ENCODE measurements at regions not wholly inside any gene's neighbourhood (a gene's known extent, or its start where the extent isn't known, plus 50 kb on each side); places are given as distances from the start of the nearest gene placed in this dataset.

DNA sequence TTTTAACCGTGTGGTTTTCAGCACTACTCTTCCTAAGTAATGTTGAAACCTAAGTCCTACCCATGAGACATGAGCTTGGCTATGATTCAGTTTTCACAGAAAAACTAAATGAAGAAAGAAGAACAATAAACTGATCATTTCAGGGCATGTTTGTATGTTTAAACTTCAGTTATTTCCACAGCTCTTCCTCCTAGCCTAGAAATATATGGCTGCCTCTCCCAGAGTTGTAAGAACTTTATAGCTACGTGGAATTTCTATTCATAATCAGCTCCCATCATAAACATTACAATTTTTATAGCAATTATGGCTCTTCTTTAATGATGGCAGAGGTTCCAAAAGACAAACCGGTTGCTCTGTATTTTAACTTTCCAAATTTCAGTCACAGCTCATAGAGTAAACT is 314.7 kb upstream of the ADAMTSL1 start:
- no peak overlapping the region for H3K27ac ChIP-seq (ENCODE audit: low read depth in 1 of 2, low read length in 2 of 2)
- no peaks in the 10 kb centered on the region for H3K36me3 ChIP-seq (ENCODE audit: control insufficient read depth in 1 of 2, insufficient read depth in 2 of 2, low read length in 1 of 2)
- ATAC-seq (ENCODE audit: low FRiP score) (no peak), DNase-seq (no peak)
- no peaks in the 10 kb centered on the region for H3K9me3 ChIP-seq (ENCODE audit: control insufficient read depth, low read length)
- H3K4me3 ChIP-seq (ENCODE audit: low read length in 2 of 2) = no peak overlapping the region
- intact Hi-C loops (cut with DNase I) = no loop called here
- no peaks in the 10 kb centered on the region for H3K27me3 ChIP-seq (ENCODE audit: control insufficient read depth in 1 of 2, insufficient read depth in 2 of 2, low read length in 1 of 2)
- WGBS, 2 donors = 66 to 68% methylated on average over 3 of the region's 3 CpGs
- peaks cover 0 to 3% of the 10 kb centered on the region in 2 donors for H3K4me1 ChIP-seq (ENCODE audit: control insufficient read depth in 1 of 2, insufficient read depth in 2 of 2, low read length in 2 of 2)

DNA sequence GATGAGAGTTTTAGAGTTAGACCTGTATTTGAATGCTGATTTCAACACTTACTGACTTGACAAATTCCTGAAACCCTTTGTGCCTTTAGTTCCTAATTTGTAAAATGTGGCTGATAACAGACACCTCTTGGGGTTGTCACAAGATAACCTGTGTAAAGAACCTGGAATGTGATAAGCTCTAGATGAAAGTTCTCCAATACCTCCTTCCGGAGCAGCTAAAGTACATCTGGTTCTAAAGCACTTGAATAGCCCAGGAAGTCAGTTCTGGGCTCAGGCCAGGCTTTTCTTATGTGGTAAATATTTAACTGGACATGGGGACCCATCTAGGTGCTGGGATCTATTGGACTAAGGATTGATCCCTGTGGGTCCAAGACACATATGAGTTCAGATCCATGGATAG is 310.8 kb upstream of the ADAMTSL1 start:
- Histone ChIP-seq H3K4me3 (ENCODE audit: low read length in 2 of 2) (no peak overlapping the region), H3K36me3 (ENCODE audit: control insufficient read depth in 1 of 2, insufficient read depth in 2 of 2, low read length in 1 of 2) (no peaks in the 10 kb centered on the region), H3K9me3 (ENCODE audit: control insufficient read depth, low read length) (no peaks in the 10 kb centered on the region), H3K27ac (ENCODE audit: low read depth in 1 of 2, low read length in 2 of 2) (no peak overlapping the region), H3K4me1 (ENCODE audit: control insufficient read depth in 1 of 2, insufficient read depth in 2 of 2, low read length in 2 of 2) (no peaks in the 10 kb centered on the region), H3K27me3 (ENCODE audit: control insufficient read depth in 1 of 2, insufficient read depth in 2 of 2, low read length in 1 of 2) (no peaks in the 10 kb centered on the region)
- intact Hi-C loops (cut with DNase I) = no loop called here
- WGBS, 2 donors = 86 to 89% methylated on average over 1 of the region's 1 CpG
- ATAC-seq (ENCODE audit: low FRiP score) (no peak), DNase-seq (no peak)

DNA sequence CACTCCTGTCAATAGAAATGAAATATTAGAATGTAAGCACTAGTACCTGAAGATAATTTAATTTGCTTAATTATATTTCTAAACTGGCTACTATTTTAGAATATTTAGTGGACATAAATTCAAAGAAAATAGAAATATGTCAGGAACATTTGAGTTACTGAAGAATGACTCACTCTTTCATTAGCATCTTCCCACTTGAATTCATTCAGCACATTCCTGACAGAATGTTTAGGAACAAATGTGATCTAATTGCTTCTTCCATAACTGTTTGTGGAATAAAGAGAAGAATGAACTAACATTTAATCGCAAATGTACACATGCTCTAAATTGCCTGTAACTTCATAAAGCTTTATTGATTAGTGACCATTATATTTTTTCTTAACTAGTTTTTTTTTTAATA is 306.2 kb upstream of the ADAMTSL1 start:
- 97 to 100% methylated on average over 1 of the region's 1 CpG for WGBS, 2 donors
- no peaks in the 10 kb centered on the region for H3K36me3 ChIP-seq (ENCODE audit: control insufficient read depth in 1 of 2, insufficient read depth in 2 of 2, low read length in 1 of 2)
- no peaks in the 10 kb centered on the region for H3K27me3 ChIP-seq (ENCODE audit: control insufficient read depth in 1 of 2, insufficient read depth in 2 of 2, low read length in 1 of 2)
- intact Hi-C loops (cut with DNase I) = no loop called here
- no peak overlapping the region for H3K4me3 ChIP-seq (ENCODE audit: low read length in 2 of 2)
- H3K9me3 ChIP-seq (ENCODE audit: control insufficient read depth, low read length) = no peaks in the 10 kb centered on the region
- H3K27ac ChIP-seq (ENCODE audit: low read depth in 1 of 2, low read length in 2 of 2) = no peak overlapping the region
- ATAC-seq (ENCODE audit: low FRiP score) (no peak), DNase-seq (no peak)
- H3K4me1 ChIP-seq (ENCODE audit: control insufficient read depth in 1 of 2, insufficient read depth in 2 of 2, low read length in 2 of 2) = no peaks in the 10 kb centered on the region

DNA sequence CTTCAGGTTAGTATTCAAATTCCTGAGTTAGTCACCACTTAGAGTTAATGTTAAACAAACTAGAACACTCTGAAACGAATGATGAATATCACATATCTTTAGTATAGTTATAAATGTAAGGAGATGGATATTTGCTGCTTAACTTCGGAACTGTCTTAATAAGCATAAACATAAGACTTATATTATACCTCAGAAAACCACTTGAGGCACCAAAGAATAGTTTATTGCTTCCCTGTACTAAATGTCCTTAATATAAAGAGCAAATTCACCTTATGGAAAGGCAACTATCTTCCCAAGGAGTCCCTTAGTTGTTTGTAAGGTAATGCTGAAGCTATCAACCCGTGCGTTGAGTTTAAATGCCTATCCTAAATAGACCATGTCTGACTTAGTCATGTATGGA is 300.0 kb upstream of the ADAMTSL1 start:
- no peaks in the 10 kb centered on the region for H3K36me3 ChIP-seq (ENCODE audit: control insufficient read depth in 1 of 2, insufficient read depth in 2 of 2, low read length in 1 of 2)
- intact Hi-C loops (cut with DNase I) = no loop called here
- no peak overlapping the region for H3K27ac ChIP-seq (ENCODE audit: low read depth in 1 of 2, low read length in 2 of 2)
- ATAC-seq (ENCODE audit: low FRiP score) = no peak
- H3K4me3 ChIP-seq (ENCODE audit: low read length in 2 of 2) = no peak overlapping the region
- 64 to 75% methylated on average over 4 of the region's 4 CpGs for WGBS, 2 donors
- H3K4me1 ChIP-seq (ENCODE audit: control insufficient read depth in 1 of 2, insufficient read depth in 2 of 2, low read length in 2 of 2) = no peaks in the 10 kb centered on the region
- H3K9me3 ChIP-seq (ENCODE audit: control insufficient read depth, low read length) = no peaks in the 10 kb centered on the region
- H3K27me3 ChIP-seq (ENCODE audit: control insufficient read depth in 1 of 2, insufficient read depth in 2 of 2, low read length in 1 of 2) = no peaks in the 10 kb centered on the region
- no peak for DNase-seq

DNA sequence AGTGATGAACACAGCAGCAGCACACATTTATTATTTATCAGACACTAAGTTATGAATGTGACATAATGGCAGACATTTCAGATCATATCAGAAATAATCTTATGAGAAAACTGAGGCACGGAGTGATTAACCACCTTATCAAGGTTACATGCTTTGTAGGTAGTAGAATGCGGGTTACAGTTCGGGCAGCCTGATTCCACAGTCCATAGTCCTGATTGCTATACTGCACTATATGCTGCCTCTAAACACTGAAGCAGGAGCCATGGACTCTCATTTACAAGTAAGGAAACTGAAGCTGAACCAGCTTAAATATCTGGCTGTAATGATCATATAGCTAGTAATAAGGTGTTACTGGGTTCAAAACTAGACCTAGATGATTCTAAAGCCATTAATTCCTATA is 291.3 kb upstream of the ADAMTSL1 start:
- WGBS, 2 donors = 92 to 95% methylated on average over 3 of the region's 3 CpGs
- Histone ChIP-seq H3K27ac (ENCODE audit: low read depth in 1 of 2, low read length in 2 of 2) (no peak overlapping the region), H3K27me3 (ENCODE audit: control insufficient read depth in 1 of 2, insufficient read depth in 2 of 2, low read length in 1 of 2) (no peaks in the 10 kb centered on the region)

DNA sequence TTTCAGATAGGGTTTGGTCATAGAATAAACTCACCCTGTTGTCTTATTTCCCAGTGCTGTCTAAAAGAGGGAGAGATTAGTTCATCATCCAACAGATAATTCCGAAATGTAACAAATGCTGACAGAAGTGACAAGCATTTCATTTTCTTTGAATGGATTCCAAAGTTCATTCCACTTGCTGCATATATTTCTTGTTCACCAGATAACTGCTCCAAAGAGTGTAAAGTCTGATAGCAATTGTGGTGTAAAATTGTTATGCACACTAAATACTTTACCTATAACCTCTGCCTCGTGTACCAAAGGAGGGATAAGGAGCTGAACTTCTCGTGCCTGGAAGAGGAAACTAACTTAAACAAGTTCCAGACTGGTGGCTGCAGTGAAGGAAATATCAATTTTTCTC is 290.0 kb upstream of the ADAMTSL1 start:
- ATAC-seq (ENCODE audit: low FRiP score) (no peak), DNase-seq (no peak)
- Histone ChIP-seq H3K36me3 (ENCODE audit: control insufficient read depth in 1 of 2, insufficient read depth in 2 of 2, low read length in 1 of 2) (no peaks in the 10 kb centered on the region), H3K27ac (ENCODE audit: low read depth in 1 of 2, low read length in 2 of 2) (no peak overlapping the region), H3K4me3 (ENCODE audit: low read length in 2 of 2) (no peak overlapping the region), H3K27me3 (ENCODE audit: control insufficient read depth in 1 of 2, insufficient read depth in 2 of 2, low read length in 1 of 2) (no peaks in the 10 kb centered on the region), H3K9me3 (ENCODE audit: control insufficient read depth, low read length) (no peaks in the 10 kb centered on the region), H3K4me1 (ENCODE audit: control insufficient read depth in 1 of 2, insufficient read depth in 2 of 2, low read length in 2 of 2) (peaks cover 0 to 2% of the 10 kb centered on the region in 2 donors)
- intact Hi-C loops (cut with DNase I) = no loop called here
- 3 to 5% methylated on average over 3 of the region's 3 CpGs for WGBS, 2 donors

More for the DNA sequence above, 291.3 kb upstream of the ADAMTSL1 start:
- no peaks in the 10 kb centered on the region for H3K9me3 ChIP-seq (ENCODE audit: control insufficient read depth, low read length)
- no peaks in the 10 kb centered on the region for H3K36me3 ChIP-seq (ENCODE audit: control insufficient read depth in 1 of 2, insufficient read depth in 2 of 2, low read length in 1 of 2)
- peaks cover 0 to 2% of the 10 kb centered on the region in 2 donors for H3K4me1 ChIP-seq (ENCODE audit: control insufficient read depth in 1 of 2, insufficient read depth in 2 of 2, low read length in 2 of 2)
- intact Hi-C loops (cut with DNase I) = no loop called here
- ATAC-seq (ENCODE audit: low FRiP score) (no peak), DNase-seq (no peak)
- no peak overlapping the region for H3K4me3 ChIP-seq (ENCODE audit: low read length in 2 of 2)

DNA sequence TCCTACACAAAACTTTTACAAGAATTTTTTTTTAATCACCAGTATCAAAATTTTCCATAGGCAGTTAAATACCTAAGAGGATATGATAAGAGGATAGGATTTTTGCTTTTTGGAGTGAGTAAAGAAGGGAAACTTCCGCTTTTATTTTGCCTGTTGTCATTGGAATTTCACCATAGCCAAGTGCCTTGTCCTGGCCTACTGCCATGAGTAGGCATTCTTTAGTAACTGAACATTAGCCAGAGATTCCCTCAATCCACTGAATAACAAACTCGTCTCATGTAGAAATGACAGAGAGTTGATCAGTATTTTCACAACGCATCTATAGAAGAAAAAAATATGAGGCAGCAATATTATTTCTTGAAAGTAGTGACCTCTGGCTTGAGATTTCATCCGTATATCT is 289.6 kb upstream of the ADAMTSL1 start:
- intact Hi-C loops (cut with DNase I) = no loop called here

DNA sequence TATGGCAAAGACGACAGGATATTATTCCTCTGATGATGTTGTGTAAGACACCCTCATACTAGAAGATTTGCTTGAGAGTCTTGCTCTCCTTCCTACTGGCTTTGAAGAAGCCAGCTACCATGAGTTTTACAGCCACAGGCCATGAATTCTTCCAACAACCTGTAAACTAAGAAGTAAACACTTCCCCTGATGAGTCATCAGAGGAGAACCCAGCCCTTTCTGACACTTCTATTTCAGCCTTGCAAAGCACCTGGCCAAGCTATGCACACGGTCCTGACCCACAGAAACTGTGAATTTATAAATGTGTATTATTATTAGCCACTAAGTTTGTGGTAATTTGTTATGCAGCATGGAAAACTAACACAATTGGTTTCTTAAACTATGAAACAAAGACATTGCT is 288.8 kb upstream of the ADAMTSL1 start:
- intact Hi-C loops (cut with DNase I) = no loop called here

More for the DNA sequence above, 289.6 kb upstream of the ADAMTSL1 start:
- H3K27ac ChIP-seq (ENCODE audit: low read depth in 1 of 2, low read length in 2 of 2) = no peak overlapping the region
- DNase-seq (no peak), ATAC-seq (ENCODE audit: low FRiP score) (no peak)
- no peaks in the 10 kb centered on the region for H3K9me3 ChIP-seq (ENCODE audit: control insufficient read depth, low read length)
- H3K4me3 ChIP-seq (ENCODE audit: low read length in 2 of 2) = no peak overlapping the region
- peaks cover 0 to 2% of the 10 kb centered on the region in 2 donors for H3K4me1 ChIP-seq (ENCODE audit: control insufficient read depth in 1 of 2, insufficient read depth in 2 of 2, low read length in 2 of 2)
- WGBS, 2 donors = 35 to 49% methylated on average over 4 of the region's 4 CpGs
- H3K27me3 ChIP-seq (ENCODE audit: control insufficient read depth in 1 of 2, insufficient read depth in 2 of 2, low read length in 1 of 2) = no peaks in the 10 kb centered on the region
- no peaks in the 10 kb centered on the region for H3K36me3 ChIP-seq (ENCODE audit: control insufficient read depth in 1 of 2, insufficient read depth in 2 of 2, low read length in 1 of 2)

DNA sequence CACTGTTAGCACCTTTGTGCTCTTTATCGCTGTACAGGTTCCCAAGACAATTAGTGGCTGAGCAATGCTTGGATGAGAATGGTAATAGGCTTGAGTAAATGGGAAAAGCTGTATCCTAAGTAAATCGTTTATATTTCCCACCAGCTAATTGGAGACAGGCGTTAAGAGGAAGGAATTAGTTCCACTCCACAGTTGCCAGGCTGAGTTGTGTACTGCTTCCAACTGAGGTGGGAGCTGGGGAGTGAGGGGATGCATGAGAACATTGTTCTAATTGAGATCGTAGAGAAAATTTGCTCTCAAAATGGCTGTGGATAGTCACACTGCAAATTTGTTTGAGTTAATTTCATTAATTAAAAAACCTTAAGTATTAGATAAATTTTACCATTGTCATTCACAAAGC is 285.0 kb upstream of the ADAMTSL1 start:
- DNase-seq (no peak), ATAC-seq (ENCODE audit: low FRiP score) (no peak)
- WGBS, 2 donors = 89% methylated on average over 4 of the region's 4 CpGs
- H3K4me1 ChIP-seq (ENCODE audit: control insufficient read depth in 1 of 2, insufficient read depth in 2 of 2, low read length in 2 of 2) = peaks cover 0 to 6% of the 10 kb centered on the region in 2 donors
- no peaks in the 10 kb centered on the region for H3K9me3 ChIP-seq (ENCODE audit: control insufficient read depth, low read length)
- no peak overlapping the region for H3K4me3 ChIP-seq (ENCODE audit: low read length in 2 of 2)
- H3K27me3 ChIP-seq (ENCODE audit: control insufficient read depth in 1 of 2, insufficient read depth in 2 of 2, low read length in 1 of 2) = no peaks in the 10 kb centered on the region
- no peaks in the 10 kb centered on the region for H3K36me3 ChIP-seq (ENCODE audit: control insufficient read depth in 1 of 2, insufficient read depth in 2 of 2, low read length in 1 of 2)
- intact Hi-C loops (cut with DNase I) = no loop called here
- no peak overlapping the region for H3K27ac ChIP-seq (ENCODE audit: low read depth in 1 of 2, low read length in 2 of 2)

More for the DNA sequence above, 288.8 kb upstream of the ADAMTSL1 start:
- no peaks in the 10 kb centered on the region for H3K27me3 ChIP-seq (ENCODE audit: control insufficient read depth in 1 of 2, insufficient read depth in 2 of 2, low read length in 1 of 2)
- no peak overlapping the region for H3K4me3 ChIP-seq (ENCODE audit: low read length in 2 of 2)
- no peaks in the 10 kb centered on the region for H3K36me3 ChIP-seq (ENCODE audit: control insufficient read depth in 1 of 2, insufficient read depth in 2 of 2, low read length in 1 of 2)
- no peaks in the 10 kb centered on the region for H3K9me3 ChIP-seq (ENCODE audit: control insufficient read depth, low read length)
- ATAC-seq (ENCODE audit: low FRiP score) = no peak
- peaks cover 0 to 2% of the 10 kb centered on the region in 2 donors for H3K4me1 ChIP-seq (ENCODE audit: control insufficient read depth in 1 of 2, insufficient read depth in 2 of 2, low read length in 2 of 2)
- WGBS, 2 donors = 88 to 89% methylated on average over 2 of the region's 2 CpGs
- no peak for DNase-seq
- H3K27ac ChIP-seq (ENCODE audit: low read depth in 1 of 2, low read length in 2 of 2) = no peak overlapping the region
